Keratinocyte (primary cell): ENCODE measurements at regions not wholly inside any gene's neighbourhood (a gene's known extent, or its start where the extent isn't known, plus 50 kb on each side); places are given as distances from the start of the nearest gene placed in this dataset.

Source experiments
- DNase-seq: peaks from one replicate; pipeline ENCODE4 v3.0.0-alpha.2; 2011; ENCODE audit warnings: low read depth, missing footprints, low spot score
- FAIRE-seq: peaks from 2 replicates; lab custom pipeline; 2011; peaks lifted over from hg19 to GRCh38; lab: Jason Lieb, UNC
- H2AFZ ChIP-seq: 2 replicates; pipeline ENCODE4 v1.6.0; 2012; ENCODE audit warnings: low read length, control low read depth, inconsistent platforms; ENCODE audit not compliant: control insufficient read depth
- H3K27ac ChIP-seq: 2 replicates; pipeline ENCODE4 v1.5.1; 2011; ENCODE audit warnings: low read length; ENCODE audit not compliant: control insufficient read depth, insufficient read depth
- H3K27me3 ChIP-seq: 3 replicates; pipeline ENCODE4 v1.6.0; 2011; ENCODE audit warnings: low read length; ENCODE audit not compliant: control insufficient read depth, insufficient read depth; ENCODE audit errors: extremely low read depth
- H3K36me3 ChIP-seq, 2 experiments: 2 replicates in 1 of 2; 3 replicates in 1 of 2; pipeline ENCODE4 v1.5.1; 2011; ENCODE audit warnings: low read length in 2 of 2, mild to moderate bottlenecking in 1 of 2; ENCODE audit not compliant: control insufficient read depth in 2 of 2, insufficient read depth in 2 of 2; ENCODE audit errors: extremely low read depth in 1 of 2
- H3K4me1 ChIP-seq: 3 replicates; pipeline ENCODE4 v1.5.1; 2011; ENCODE audit warnings: low read length; ENCODE audit not compliant: control insufficient read depth, insufficient read depth; ENCODE audit errors: extremely low read depth
- H3K4me2 ChIP-seq: 3 replicates; pipeline ENCODE4 v1.6.0; 2011; ENCODE audit warnings: low read depth, low read length; ENCODE audit not compliant: control insufficient read depth, insufficient read depth; ENCODE audit errors: extremely low read depth
- H3K4me3 ChIP-seq, 3 experiments: fragments of 200-600 bp in 1 of 3; sonication (generic) in 1 of 3; 2 replicates in 2 of 3; 3 replicates in 1 of 3; pipeline ENCODE4 v1.5.1; 2011 to 2016; ENCODE audit warnings: low read length in 3 of 3, mild to moderate bottlenecking in 3 of 3, control low read depth in 2 of 3, inconsistent platforms in 1 of 3, low read depth in 1 of 3, mixed read lengths in 1 of 3, mixed run types in 1 of 3, moderate library complexity in 1 of 3; ENCODE audit not compliant: control insufficient read depth in 2 of 3, insufficient read depth in 2 of 3; ENCODE audit errors: extremely low read depth in 1 of 3
- H3K79me2 ChIP-seq: 2 replicates; pipeline ENCODE4 v1.6.0; 2012; ENCODE audit warnings: low read length; ENCODE audit not compliant: control insufficient read depth, insufficient read depth
- H3K9ac ChIP-seq: 3 replicates; pipeline ENCODE4 v1.6.0; 2011; ENCODE audit warnings: low read length; ENCODE audit not compliant: control insufficient read depth, insufficient read depth; ENCODE audit errors: extremely low read depth
- H3K9me1 ChIP-seq: 3 replicates; pipeline ENCODE4 v1.6.0; 2011; ENCODE audit warnings: low read length; ENCODE audit not compliant: control insufficient read depth, insufficient read depth; ENCODE audit errors: extremely low read depth
- H3K9me3 ChIP-seq: 2 replicates; pipeline ENCODE4 v1.5.1; 2012; ENCODE audit warnings: low read depth, low read length; ENCODE audit not compliant: control insufficient read depth
- H4K20me1 ChIP-seq: 3 replicates; pipeline ENCODE4 v1.6.0; 2011; ENCODE audit warnings: low read length; ENCODE audit not compliant: control insufficient read depth, insufficient read depth; ENCODE audit errors: extremely low read depth
- CTCF ChIP-seq, 3 experiments: IDR thresholded peaks in 1 of 3; conservative IDR thresholded peaks in 1 of 3; optimal IDR thresholded peaks in 1 of 3; 2 replicates in 2 of 3; 3 replicates in 1 of 3; pipeline versions ENCODE3 to v1.5.1; 2011; ENCODE audit warnings: low read length in 3 of 3, mild to moderate bottlenecking in 3 of 3, moderate library complexity in 2 of 3, control low read depth in 1 of 3, inconsistent platforms in 1 of 3; ENCODE audit not compliant: insufficient read depth in 2 of 3; ENCODE audit errors: extremely low read depth in 1 of 3
- EZH2 ChIP-seq: IDR thresholded peaks from one replicate; pipeline ENCODE4 v1.6.1; 2012; ENCODE audit warnings: inconsistent platforms, mild to moderate bottlenecking, low read length, moderate library complexity
- dilution Hi-C: fragments of 300-500 bp; cut with MboI; formaldehyde crosslinking; loops from one replicate; pipeline ENCODE4 v1.7.0; 2020; ENCODE audit warnings: low sequenced_read_pairs; ENCODE audit not compliant: extremely low pct_ligation_motif_present

GRCh38 chr2:106572541-106573450, 85.6 kb downstream of the CD8B2 start:
- no peak for TF ChIP-seq EZH2
- peak; percentile 58 to 67 (median 67) for TF ChIP-seq CTCF (optimal IDR thresholded peaks at IDR 0.05 in 1 of 3, IDR thresholded peaks at IDR 0.05 in 1 of 3, conservative IDR thresholded peaks at IDR 0.05 in 1 of 3; ENCODE audit: extremely low read depth in 1 of 3, insufficient read depth in 2 of 3, low read length in 3 of 3)

GRCh38 chr2:106573773-106574172, 86.6 kb downstream of the CD8B2 start:
- Histone ChIP-seq H3K27me3 (no peaks in the 10 kb centered on the region), H3K4me1 (no peaks in the 10 kb centered on the region), H4K20me1 (no peaks in the 10 kb centered on the region), H3K4me2 (no peak overlapping the region), H3K9me1 (no peaks in the 10 kb centered on the region), H3K4me3 (no peak overlapping the region), H3K36me3 (no peaks in the 10 kb centered on the region), H3K27ac (no peak overlapping the region), H3K9ac (no peak overlapping the region), H3K9me3 (no peaks in the 10 kb centered on the region), H3K79me2 (no peaks in the 10 kb centered on the region), H2AFZ (no peak overlapping the region)
- TF ChIP-seq CTCF (optimal IDR thresholded peaks at IDR 0.05 in 1 of 3, IDR thresholded peaks at IDR 0.05 in 1 of 3, conservative IDR thresholded peaks at IDR 0.05 in 1 of 3; ENCODE audit: extremely low read depth in 1 of 3, insufficient read depth in 2 of 3, low read length in 3 of 3), result no peak
- no peak for TF ChIP-seq EZH2
- DNase-seq (no peak), FAIRE-seq (no peak)
- dilution Hi-C loops, result no loop called here

More at GRCh38 chr2:106572541-106573450, 85.6 kb downstream of the CD8B2 start:
- no peaks in the 10 kb centered on the region for H3K9me3 ChIP-seq
- no peak overlapping the region for H3K4me3 ChIP-seq
- no peak for DNase-seq
- H3K9me1 ChIP-seq, result no peaks in the 10 kb centered on the region
- no peak overlapping the region for H3K27ac ChIP-seq
- H3K4me2 ChIP-seq, result no peak overlapping the region
- H3K9ac ChIP-seq, result no peak overlapping the region
- no peaks in the 10 kb centered on the region for H3K36me3 ChIP-seq
- no peaks in the 10 kb centered on the region for H3K79me2 ChIP-seq
- dilution Hi-C loops, result no loop called here
- H2AFZ ChIP-seq, result no peak overlapping the region
- no peak for FAIRE-seq
- no peaks in the 10 kb centered on the region for H3K27me3 ChIP-seq
- H4K20me1 ChIP-seq, result no peaks in the 10 kb centered on the region
- no peaks in the 10 kb centered on the region for H3K4me1 ChIP-seq
